Sigmoid colon (tissue), 4 donors: ENCODE measurements at regions not wholly inside any gene's neighbourhood (a gene's known extent, or its start where the extent isn't known, plus 50 kb on each side); places are given as distances from the start of the nearest gene placed in this dataset.

Experiments
- CTCF ChIP-seq, 4 experiments: fragments of 450-650 bp in 3 of 4; fragments of 200-600 bp in 1 of 4; IDR thresholded peaks; one replicate each; pipeline ENCODE4 v1.5.1; 2016 to 2019; ENCODE audit warnings: antibody characterized with exemption in 4 of 4, mild to moderate bottlenecking in 3 of 4, moderate library complexity in 2 of 4
- EP300 ChIP-seq, 4 donors: sonication (generic); formaldehyde crosslinking; IDR thresholded peaks; one replicate each; pipeline ENCODE4 v1.6.1; 2017; ENCODE audit warnings: antibody characterized with exemption in 4 of 4
- POLR2AphosphoS5 ChIP-seq, 4 donors: sonication (generic); formaldehyde crosslinking; IDR thresholded peaks; one replicate each; pipeline ENCODE4 v1.6.1; 2017; ENCODE audit warnings: antibody characterized with exemption in 4 of 4

- no peak for TF ChIP-seq CTCF (IDR thresholded peaks at IDR 0.05)
- TF ChIP-seq EP300 (IDR thresholded peaks at IDR 0.05): no peak
- no peak for TF ChIP-seq POLR2AphosphoS5 (IDR thresholded peaks at IDR 0.05)
These were observed 125.1 kb upstream of the SH3BP4 start for GRCh38 chr2:234826681-234827080.
